K562 (cell line): ENCODE measurements at regions not wholly inside any gene's neighbourhood (a gene's known extent, or its start where the extent isn't known, plus 50 kb on each side); places are given as distances from the start of the nearest gene placed in this dataset.
"Not testable (repeated sequence)": the region's sequence is repeated elsewhere in the genome, so short reads cannot be mapped to it uniquely, and the experiment has no call there.

ENCODE experiments used
- GABPB2 ChIP-seq: fragments of 250-450 bp; sonication (Bioruptor Pico); conservative IDR thresholded peaks from 2 replicates; pipeline ENCODE4 v1.5.1; 2021; ENCODE audit warnings: mild to moderate bottlenecking
- KLF10 ChIP-seq: fragments of 250-450 bp; sonication (Bioruptor Pico); IDR thresholded peaks from 2 replicates; pipeline ENCODE4 v1.6.1; 2021; ENCODE audit warnings: matching md5 sums
- ZBTB33 ChIP-seq: sonication (generic); formaldehyde crosslinking; IDR thresholded peaks from 2 replicates; pipeline ENCODE4 v1.8.1; 2023; ENCODE audit warnings: mild to moderate bottlenecking, missing genetic modification reagents

DNA sequence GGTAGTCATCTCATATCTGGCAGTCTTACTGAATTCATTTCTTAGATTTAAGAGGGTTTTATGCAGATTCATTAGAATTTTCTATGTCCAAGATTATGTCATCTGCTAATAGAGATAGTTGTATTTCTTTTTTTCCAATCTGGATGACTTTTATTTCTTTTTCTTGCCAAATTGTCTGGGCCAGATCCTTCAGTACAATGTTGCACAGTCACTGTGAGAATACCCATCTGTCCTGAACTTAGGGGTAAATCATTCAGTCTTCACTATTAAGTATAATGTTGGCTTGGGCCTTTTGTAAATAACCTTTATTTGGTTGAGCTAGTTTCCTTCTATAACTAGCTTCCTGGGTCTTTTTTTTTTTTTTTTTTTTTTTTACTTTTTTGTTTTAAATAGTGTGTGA, 213.1 kb downstream of the ANKRD30BL start:
- not testable (repeated sequence) for TF ChIP-seq GABPB2 (CRISPR knock-in tag); KLF10; ZBTB33 (CRISPR knock-in tag)
